Type B pancreatic cell (in vitro differentiated cells): ENCODE measurements at regions not wholly inside any gene's neighbourhood (a gene's known extent, or its start where the extent isn't known, plus 50 kb on each side); places are given as distances from the start of the nearest gene placed in this dataset.
A peak's percentile ranks its signal among the peaks of the same experiment; 100 is the strongest.
"Not testable (repeated sequence)": the region's sequence is repeated elsewhere in the genome, so short reads cannot be mapped to it uniquely, and the experiment has no call there.

Experiments
- DNase-seq: peaks from one replicate; pipeline ENCODE4 v3.0.0; 2021; ENCODE audit warnings: mixed read lengths; ENCODE audit not compliant: unreplicated experiment; ENCODE audit errors: extremely low spot score
- H3K27ac Mint-ChIP-seq: 2 replicates; pipeline ENCODE4 v1.8.0; 2021; ENCODE audit warnings: mild to moderate bottlenecking, mixed read lengths
- H3K27me3 Mint-ChIP-seq: 2 replicates; pipeline ENCODE4 v1.8.0; 2021; ENCODE audit warnings: mixed read lengths
- H3K36me3 Mint-ChIP-seq: 2 replicates; pipeline ENCODE4 v1.8.0; 2021; ENCODE audit warnings: mixed read lengths
- H3K4me1 Mint-ChIP-seq: one replicate; pipeline ENCODE4 v1.8.0; 2021; ENCODE audit warnings: mixed read lengths; ENCODE audit not compliant: unreplicated experiment
- H3K4me3 Mint-ChIP-seq: 2 replicates; pipeline ENCODE4 v1.8.0; 2021; ENCODE audit warnings: mild to moderate bottlenecking, mixed read lengths
- H3K9me3 Mint-ChIP-seq: 2 replicates; pipeline ENCODE4 v1.8.0; 2021; ENCODE audit warnings: mixed read lengths
- CTCF ChIP-seq: fragments of 200-600 bp; sonication (generic); conservative IDR thresholded peaks from 2 replicates; pipeline ENCODE4 v1.5.0; 2021; ENCODE audit warnings: antibody characterized with exemption, mild to moderate bottlenecking

- DNase-seq, result no peak
- no peaks in the 10 kb centered on the region for H3K36me3 Mint-ChIP-seq
- no peaks in the 10 kb centered on the region for H3K9me3 Mint-ChIP-seq
- H3K4me3 Mint-ChIP-seq, result peak overlapping the region; percentile 67
- H3K27ac Mint-ChIP-seq, result no peak overlapping the region
- H3K4me1 Mint-ChIP-seq, result peaks cover 6% of the 10 kb centered on the region
- TF ChIP-seq CTCF, result no peak
- H3K27me3 Mint-ChIP-seq, result peaks cover 50% of the 10 kb centered on the region
Measured at GRCh38 chr19:29873801-29874575, 62.2 kb downstream of the CCNE1 start.

- Mint-ChIP-seq H3K27ac (no peak overlapping the region), H3K9me3 (no peaks in the 10 kb centered on the region), H3K4me1 (peaks cover 10% of the 10 kb centered on the region), H3K36me3 (no peaks in the 10 kb centered on the region), H3K27me3 (peaks cover 59% of the 10 kb centered on the region), H3K4me3 (no peak overlapping the region)
- no peak for DNase-seq
- no peak for TF ChIP-seq CTCF
Measured at GRCh38 chr19:29875931-29876330, 64.1 kb downstream of the CCNE1 start.

- Mint-ChIP-seq H3K27ac (no peak overlapping the region), H3K4me1 (peaks cover 7% of the 10 kb centered on the region), H3K27me3 (peaks cover 58% of the 10 kb centered on the region), H3K36me3 (no peaks in the 10 kb centered on the region), H3K9me3 (no peaks in the 10 kb centered on the region), H3K4me3 (no peak overlapping the region)
- TF ChIP-seq CTCF, result no peak
- DNase-seq, result no peak
Measured at GRCh38 chr19:29876414-29876813, 64.6 kb downstream of the CCNE1 start.

- not testable (repeated sequence) for H3K4me3 Mint-ChIP-seq, H3K4me1 Mint-ChIP-seq, DNase-seq, H3K27ac Mint-ChIP-seq, H3K9me3 Mint-ChIP-seq, H3K36me3 Mint-ChIP-seq
- peaks cover 54% of the 10 kb centered on the region for H3K27me3 Mint-ChIP-seq
Measured at GRCh38 chr19:29876908-29877307, 65.1 kb downstream of the CCNE1 start.

GRCh38 chr19:29878973-29879654 is 62.9 kb upstream of the URI1 start:
- Mint-ChIP-seq H3K27me3 (peaks cover 47% of the 10 kb centered on the region), H3K27ac (no peak overlapping the region), H3K36me3 (no peaks in the 10 kb centered on the region), H3K9me3 (no peaks in the 10 kb centered on the region), H3K4me1 (peaks cover 7% of the 10 kb centered on the region), H3K4me3 (no peak overlapping the region)
- TF ChIP-seq CTCF, result no peak
- no peak for DNase-seq

- H3K36me3 Mint-ChIP-seq, result no peaks in the 10 kb centered on the region
- H3K27me3 Mint-ChIP-seq, result peaks cover 46% of the 10 kb centered on the region
- H3K9me3 Mint-ChIP-seq, result no peaks in the 10 kb centered on the region
- no peak for TF ChIP-seq CTCF
- DNase-seq, result no peak
- peaks cover 7% of the 10 kb centered on the region for H3K4me1 Mint-ChIP-seq
- no peak overlapping the region for H3K27ac Mint-ChIP-seq
- no peak overlapping the region for H3K4me3 Mint-ChIP-seq
Measured at GRCh38 chr19:29879655-29879974, 62.4 kb upstream of the URI1 start.
